Kidney epithelial cell (primary cell): ENCODE measurements at regions not wholly inside any gene's neighbourhood (a gene's known extent, or its start where the extent isn't known, plus 50 kb on each side); places are given as distances from the start of the nearest gene placed in this dataset.

Experiments used
- DNase-seq: peaks from one replicate; pipeline ENCODE4 v3.0.0-alpha.2; 2010; ENCODE audit warnings: low read depth
- H3K27me3 ChIP-seq: 2 replicates; pipeline ENCODE4 v1.6.0; 2011; ENCODE audit warnings: low read length; ENCODE audit not compliant: control insufficient read depth, insufficient read depth
- H3K36me3 ChIP-seq: 2 replicates; pipeline ENCODE4 v1.5.1; 2011; ENCODE audit warnings: low read length; ENCODE audit not compliant: control insufficient read depth, insufficient read depth
- H3K4me3 ChIP-seq: 2 replicates; pipeline ENCODE4 v1.5.1; 2011; ENCODE audit warnings: low read depth, mild to moderate bottlenecking, control low read depth, low read length
- CTCF ChIP-seq: IDR thresholded peaks from 2 replicates; pipeline ENCODE4 v1.5.1; 2011; ENCODE audit warnings: mild to moderate bottlenecking, moderate library complexity, low read length, control low read depth, inconsistent platforms; ENCODE audit not compliant: insufficient read depth, poor library complexity, severe bottlenecking

GRCh38 chr20:60147004-60147403 is 188.8 kb downstream of the CDH26 start:
- no peaks in the 10 kb centered on the region for H3K27me3 ChIP-seq
- H3K36me3 ChIP-seq, result no peaks in the 10 kb centered on the region
- no peak overlapping the region for H3K4me3 ChIP-seq
- no peak for DNase-seq
- TF ChIP-seq CTCF, result no peak

- no peak for TF ChIP-seq CTCF
- H3K36me3 ChIP-seq, result no peaks in the 10 kb centered on the region
- no peaks in the 10 kb centered on the region for H3K27me3 ChIP-seq
- DNase-seq, result no peak
- H3K4me3 ChIP-seq, result no peak overlapping the region
Measured at GRCh38 chr20:60148885-60149284, 190.7 kb downstream of the CDH26 start.

GRCh38 chr20:60152792-60153191 is 194.6 kb downstream of the CDH26 start:
- H3K36me3 ChIP-seq, result no peaks in the 10 kb centered on the region
- no peak overlapping the region for H3K4me3 ChIP-seq
- TF ChIP-seq CTCF, result no peak
- H3K27me3 ChIP-seq, result no peaks in the 10 kb centered on the region
- DNase-seq, result no peak

- no peak for DNase-seq
- no peak for TF ChIP-seq CTCF
Measured at GRCh38 chr20:60160451-60161145, 202.4 kb downstream of the CDH26 start.

GRCh38 chr20:60167812-60168211 is 209.6 kb downstream of the CDH26 start:
- no peak for TF ChIP-seq CTCF
- no peak for DNase-seq
- no peaks in the 10 kb centered on the region for H3K36me3 ChIP-seq
- H3K27me3 ChIP-seq, result no peaks in the 10 kb centered on the region
- H3K4me3 ChIP-seq, result no peak overlapping the region

More at GRCh38 chr20:60160451-60161145, 202.4 kb downstream of the CDH26 start:
- Histone ChIP-seq H3K36me3 (no peaks in the 10 kb centered on the region), H3K27me3 (no peaks in the 10 kb centered on the region), H3K4me3 (no peak overlapping the region)

GRCh38 chr20:60168963-60169362 is 210.7 kb downstream of the CDH26 start:
- TF ChIP-seq CTCF, result no peak
- no peak for DNase-seq
- H3K4me3 ChIP-seq, result no peak overlapping the region
- no peaks in the 10 kb centered on the region for H3K36me3 ChIP-seq
- H3K27me3 ChIP-seq, result no peaks in the 10 kb centered on the region
